K562 (cell line): ENCODE measurements at regions not wholly inside any gene's neighbourhood (a gene's known extent, or its start where the extent isn't known, plus 50 kb on each side); places are given as distances from the start of the nearest gene placed in this dataset.

Source experiments
- ATAC-seq: fragments of 200-7000 bp; cut with Tn5 transposase; 3 replicates; pipeline ENCODE4 v1.9.1; 2020; ENCODE audit warnings: moderate library complexity
- BruUV-seq: library from RNA; stranded (reverse); fragments of 400-500 nt; replicated peaks from 2 replicates; lab custom pipeline; 2021; lab: Mats Ljungman, UMichigan
- CTCF ChIA-PET: fragments of 300-600 bp; formaldehyde crosslinking; extraction: SDS; loops from one replicate; lab custom pipeline; 2021; ENCODE audit warnings: low intra/inter-chr PET ratio; lab: Yijun Ruan, JAX
- POLR2A ChIA-PET: fragments of 300-600, 350-650 bp; sonication (Branson Sonifier 250); formaldehyde crosslinking; extraction: SDS; loops from one replicate; lab custom pipeline; 2021; ENCODE audit warnings: antibody characterized with exemption, inconsistent platforms; lab: Yijun Ruan, JAX
- DNase-seq, 4 experiments: peaks; one replicate each; pipeline versions ENCODE4 v3.0.0 to v3.0.0-alpha.2; 2011 to 2018; ENCODE audit warnings: low spot score in 3 of 4, mixed read lengths in 3 of 4; ENCODE audit errors: extremely low read depth in 1 of 4
- FAIRE-seq: peaks from 2 replicates; lab custom pipeline; 2011; peaks lifted over from hg19 to GRCh38; lab: Jason Lieb, UNC
- H2AFZ ChIP-seq: 2 replicates; pipeline ENCODE4 v1.6.0; 2011; ENCODE audit warnings: low read depth, low read length, control low read depth, inconsistent platforms
- H3K27ac ChIP-seq: fragments of 200-600 bp; 3 replicates; pipeline ENCODE4 v1.8.0; 2011; ENCODE audit warnings: low read depth, mild to moderate bottlenecking, control low read depth, inconsistent platforms, low read length, moderate library complexity, mixed read lengths; ENCODE audit errors: extremely low read depth
- H3K27me3 ChIP-seq, 2 experiments: fragments of 300-600 bp in 1 of 2; 2 replicates in 1 of 2; 3 replicates in 1 of 2; pipeline versions ENCODE4 v1.6.0 to v1.8.0; 2011; ENCODE audit warnings: inconsistent platforms in 2 of 2, low read length in 2 of 2, mild to moderate bottlenecking in 1 of 2, mixed read lengths in 1 of 2, moderate library complexity in 1 of 2; ENCODE audit not compliant: control insufficient read depth in 2 of 2, insufficient read depth in 2 of 2
- H3K36me3 ChIP-seq: fragments of 300-600 bp; 3 replicates; pipeline ENCODE4 v1.8.0; 2011; ENCODE audit warnings: mild to moderate bottlenecking, low read length, inconsistent platforms; ENCODE audit not compliant: control insufficient read depth, insufficient read depth
- H3K4me1 ChIP-seq, 2 experiments: fragments of 200-600 bp in 1 of 2; replicated peaks in 1 of 2; 2 replicates in 1 of 2; 3 replicates in 1 of 2; pipeline versions ENCODE4 v1.5.1 to v1.8.0; 2011; ENCODE audit warnings: inconsistent platforms in 2 of 2, low read length in 2 of 2, mild to moderate bottlenecking in 1 of 2, mixed read lengths in 1 of 2, moderate library complexity in 1 of 2; ENCODE audit not compliant: control insufficient read depth in 2 of 2, insufficient read depth in 2 of 2
- H3K4me2 ChIP-seq: 2 replicates; pipeline ENCODE4 v1.6.1; 2011; ENCODE audit warnings: low read length, control low read depth, inconsistent platforms, mixed read lengths; ENCODE audit not compliant: insufficient read depth
- H3K4me3 ChIP-seq: fragments of 200-600 bp; sonication (generic), shearing (Covaris generic); 2 replicates; pipeline ENCODE4 v1.5.1; 2016; ENCODE audit warnings: control low read depth, inconsistent platforms
- H3K79me2 ChIP-seq: fragments of 200-600 bp; 3 replicates; pipeline ENCODE4 v1.8.0; 2011; ENCODE audit warnings: low read length, inconsistent platforms; ENCODE audit not compliant: control insufficient read depth, insufficient read depth
- H3K9ac ChIP-seq, 2 experiments: 2 replicates each; pipeline versions ENCODE4 v1.6.0 to v1.6.1; 2011; ENCODE audit warnings: low read depth in 2 of 2, low read length in 2 of 2, control low read depth in 1 of 2, inconsistent platforms in 1 of 2, mild to moderate bottlenecking in 1 of 2, mixed read lengths in 1 of 2; ENCODE audit not compliant: insufficient read depth in 1 of 2
- H3K9me1 ChIP-seq: one replicate; pipeline ENCODE4 v1.6.0; 2011; ENCODE audit warnings: inconsistent platforms, mild to moderate bottlenecking, low read length, moderate library complexity; ENCODE audit not compliant: control insufficient read depth, insufficient read depth
- H3K9me3 ChIP-seq: replicated peaks from 2 replicates; pipeline ENCODE4 v1.5.1; 2011; ENCODE audit warnings: low read depth, low read length, inconsistent platforms; ENCODE audit not compliant: control insufficient read depth, insufficient read depth
- H4K20me1 ChIP-seq: replicated peaks from 2 replicates; pipeline ENCODE4 v1.6.1; 2011; ENCODE audit warnings: low read length, inconsistent platforms, mixed read lengths; ENCODE audit not compliant: control insufficient read depth, insufficient read depth
- GATAD2A ChIP-seq: fragments of 450-650 bp; IDR thresholded peaks from 2 replicates; pipeline ENCODE4 v1.6.1; 2017
- HOXB6 ChIP-seq: fragments of 250-450 bp; sonication (Bioruptor Pico); IDR thresholded peaks from 2 replicates; pipeline ENCODE4 v1.5.1; 2022; ENCODE audit warnings: mild to moderate bottlenecking, borderline replicate concordance
- KAT2B ChIP-seq: IDR thresholded peaks from one replicate; pipeline ENCODE4 v1.6.1; 2012; ENCODE audit warnings: low read depth, mild to moderate bottlenecking, control low read depth, inconsistent platforms, low read length, moderate library complexity
- MCM2 ChIP-seq: fragments of 450-650 bp; IDR thresholded peaks from 2 replicates; pipeline ENCODE4 v1.6.1; 2017; ENCODE audit warnings: low read depth, mild to moderate bottlenecking
- POLR2AphosphoS2 ChIP-seq: IDR thresholded peaks from 2 replicates; pipeline ENCODE4 v1.6.1; 2012; ENCODE audit warnings: low read length, improper control_type of control experiment
- TAF7 ChIP-seq: fragments of 450-650 bp; IDR thresholded peaks from 2 replicates; pipeline ENCODE4 v1.6.1; 2016; ENCODE audit warnings: missing genetic modification characterization, missing compliant biosample characterization
- TBL1XR1 ChIP-seq, 2 experiments: IDR thresholded peaks; 2 replicates each; pipeline ENCODE4 v1.6.1; 2012; ENCODE audit warnings: improper control_type of control experiment in 2 of 2, low read length in 2 of 2, mild to moderate bottlenecking in 1 of 2
- ZNF384 ChIP-seq: IDR thresholded peaks from 2 replicates; pipeline ENCODE4 v1.6.1; 2012; ENCODE audit warnings: low read depth, low read length, improper control_type of control experiment
- WGBS: fragments of 100-300 bp; shearing (Covaris generic); methylation state at CpG from one replicate; pipeline ENCODE4 v1.1.6; 2016; ENCODE audit warnings: low coverage, mixed read lengths; ENCODE audit not compliant: insufficient coverage; ENCODE audit errors: missing lambda C conversion rate; 5-methylcytosine and 5-hydroxymethylcytosine counted together
- in situ Hi-C: fragments of 300-500 bp; cut with MboI; formaldehyde crosslinking; loops from 4 replicates; pipeline ENCODE4 v1.15.0; 2018; ENCODE audit warnings: inconsistent platforms, mixed read lengths
- intact Hi-C: fragments of 100-400 bp; cut with micrococcal nuclease; formaldehyde crosslinking; loops from 2 replicates; pipeline ENCODE4 v1.14.2; 2022
- TF ChIP-seq, protein P1 (sequence below), 2 experiments: IDR thresholded peaks in 1 of 2; conservative IDR thresholded peaks in 1 of 2; 2 replicates each; pipeline ENCODE4 v1.6.1; 2016; ENCODE audit warnings: low read depth in 2 of 2, mild to moderate bottlenecking in 1 of 2, missing compliant biosample characterization in 1 of 2, missing genetic modification characterization in 1 of 2, moderate library complexity in 1 of 2
- TF ChIP-seq, protein P2 (sequence below): IDR thresholded peaks from 2 replicates; pipeline ENCODE4 v1.6.1; 2016; ENCODE audit warnings: missing genetic modification characterization, missing compliant biosample characterization
- TF ChIP-seq, protein P3 (sequence below): fragments of 200-400 bp; formaldehyde crosslinking; IDR thresholded peaks from 2 replicates; pipeline ENCODE4 v1.6.1; 2017; ENCODE audit warnings: mild to moderate bottlenecking, low read depth, low read length, moderate library complexity
- TF ChIP-seq, protein P4 (sequence below): sonication (generic); formaldehyde crosslinking; IDR thresholded peaks from 2 replicates; pipeline ENCODE4 v1.8.1; 2023; ENCODE audit warnings: missing genetic modification reagents, mild to moderate bottlenecking, borderline replicate concordance

DNA sequence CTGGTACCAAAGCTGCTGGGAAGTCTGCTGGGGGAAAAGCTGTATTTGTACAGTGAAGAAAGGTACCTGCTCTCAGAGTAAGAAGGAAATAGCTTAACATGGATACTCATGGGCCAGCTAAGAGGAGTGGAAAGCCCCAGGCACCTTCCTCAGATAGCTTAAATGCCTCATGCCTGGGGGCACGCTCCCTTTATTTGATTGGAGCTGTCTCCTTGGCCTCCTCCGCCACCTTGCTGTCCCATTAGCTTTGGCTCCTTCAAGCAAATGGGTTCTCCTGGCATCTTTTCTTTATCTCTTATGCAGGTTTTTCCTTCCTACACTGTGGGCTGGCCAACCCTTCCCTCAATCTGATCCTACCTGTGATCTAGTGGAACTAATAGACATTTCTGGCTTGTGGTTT, 318.5 kb downstream of the SH2D4B start:
- no peak overlapping the region for H3K4me2 ChIP-seq
- no peak overlapping the region for H3K4me3 ChIP-seq
- no peaks in the 10 kb centered on the region for H3K4me1 ChIP-seq
- H3K79me2 ChIP-seq = no peaks in the 10 kb centered on the region
- H3K27ac ChIP-seq = no peak overlapping the region
- H3K9me3 ChIP-seq = no peaks in the 10 kb centered on the region
- in situ Hi-C loops = no loop called here
- no TSS peak for BruUV-seq
- H3K36me3 ChIP-seq = no peaks in the 10 kb centered on the region
- H3K9me1 ChIP-seq = no peaks in the 10 kb centered on the region
- 45% methylated on average over 2 of the region's 2 CpGs for WGBS
- ChIA-PET CTCF (no interaction called here), POLR2A (interaction anchor here (1.8 kb wide), 1 partner anchor 156 kb away, joined by 5 read pairs; no protein-coding TSS in a partner anchor)
- FAIRE-seq (no peak), DNase-seq (no peak), ATAC-seq (no peak)
- intact Hi-C loops = no loop called here
- no peak overlapping the region for H3K9ac ChIP-seq
- no peaks in the 10 kb centered on the region for H3K27me3 ChIP-seq
- no peaks in the 10 kb centered on the region for H4K20me1 ChIP-seq
- H2AFZ ChIP-seq = no peak overlapping the region
- TF ChIP-seq, protein P1, sequence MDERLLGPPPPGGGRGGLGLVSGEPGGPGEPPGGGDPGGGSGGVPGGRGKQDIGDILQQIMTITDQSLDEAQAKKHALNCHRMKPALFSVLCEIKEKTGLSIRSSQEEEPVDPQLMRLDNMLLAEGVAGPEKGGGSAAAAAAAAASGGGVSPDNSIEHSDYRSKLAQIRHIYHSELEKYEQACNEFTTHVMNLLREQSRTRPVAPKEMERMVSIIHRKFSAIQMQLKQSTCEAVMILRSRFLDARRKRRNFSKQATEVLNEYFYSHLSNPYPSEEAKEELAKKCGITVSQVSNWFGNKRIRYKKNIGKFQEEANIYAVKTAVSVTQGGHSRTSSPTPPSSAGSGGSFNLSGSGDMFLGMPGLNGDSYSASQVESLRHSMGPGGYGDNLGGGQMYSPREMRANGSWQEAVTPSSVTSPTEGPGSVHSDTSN (CRISPR knock-in tag; IDR thresholded peaks at IDR 0.05; ENCODE audit: low read depth) = no peak
- TF ChIP-seq, protein P1 (tag; conservative IDR thresholded peaks at IDR 0.05; ENCODE audit: low read depth) = no peak
- no peak for TF ChIP-seq KAT2B
- no peak for TF ChIP-seq TAF7 (tag)
- no peak for TF ChIP-seq TBL1XR1 (IDR thresholded peaks at IDR 0.05; ENCODE audit: low read length in 2 of 2)
- no peak for TF ChIP-seq POLR2AphosphoS2
- TF ChIP-seq ZNF384 = no peak
- no peak for TF ChIP-seq HOXB6 (CRISPR knock-in tag)
- TF ChIP-seq, protein P2, sequence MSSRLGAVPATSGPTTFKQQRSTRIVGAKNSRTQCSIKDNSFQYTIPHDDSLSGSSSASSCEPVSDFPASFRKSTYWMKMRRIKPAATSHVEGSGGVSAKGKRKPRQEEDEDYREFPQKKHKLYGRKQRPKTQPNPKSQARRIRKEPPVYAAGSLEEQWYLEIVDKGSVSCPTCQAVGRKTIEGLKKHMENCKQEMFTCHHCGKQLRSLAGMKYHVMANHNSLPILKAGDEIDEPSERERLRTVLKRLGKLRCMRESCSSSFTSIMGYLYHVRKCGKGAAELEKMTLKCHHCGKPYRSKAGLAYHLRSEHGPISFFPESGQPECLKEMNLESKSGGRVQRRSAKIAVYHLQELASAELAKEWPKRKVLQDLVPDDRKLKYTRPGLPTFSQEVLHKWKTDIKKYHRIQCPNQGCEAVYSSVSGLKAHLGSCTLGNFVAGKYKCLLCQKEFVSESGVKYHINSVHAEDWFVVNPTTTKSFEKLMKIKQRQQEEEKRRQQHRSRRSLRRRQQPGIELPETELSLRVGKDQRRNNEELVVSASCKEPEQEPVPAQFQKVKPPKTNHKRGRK (tag) = no peak
- no peak for TF ChIP-seq MCM2
- TF ChIP-seq, protein P3, sequence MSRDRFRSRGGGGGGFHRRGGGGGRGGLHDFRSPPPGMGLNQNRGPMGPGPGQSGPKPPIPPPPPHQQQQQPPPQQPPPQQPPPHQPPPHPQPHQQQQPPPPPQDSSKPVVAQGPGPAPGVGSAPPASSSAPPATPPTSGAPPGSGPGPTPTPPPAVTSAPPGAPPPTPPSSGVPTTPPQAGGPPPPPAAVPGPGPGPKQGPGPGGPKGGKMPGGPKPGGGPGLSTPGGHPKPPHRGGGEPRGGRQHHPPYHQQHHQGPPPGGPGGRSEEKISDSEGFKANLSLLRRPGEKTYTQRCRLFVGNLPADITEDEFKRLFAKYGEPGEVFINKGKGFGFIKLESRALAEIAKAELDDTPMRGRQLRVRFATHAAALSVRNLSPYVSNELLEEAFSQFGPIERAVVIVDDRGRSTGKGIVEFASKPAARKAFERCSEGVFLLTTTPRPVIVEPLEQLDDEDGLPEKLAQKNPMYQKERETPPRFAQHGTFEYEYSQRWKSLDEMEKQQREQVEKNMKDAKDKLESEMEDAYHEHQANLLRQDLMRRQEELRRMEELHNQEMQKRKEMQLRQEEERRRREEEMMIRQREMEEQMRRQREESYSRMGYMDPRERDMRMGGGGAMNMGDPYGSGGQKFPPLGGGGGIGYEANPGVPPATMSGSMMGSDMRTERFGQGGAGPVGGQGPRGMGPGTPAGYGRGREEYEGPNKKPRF = no peak
- TF ChIP-seq GATAD2A = no peak
- TF ChIP-seq, protein P4, sequence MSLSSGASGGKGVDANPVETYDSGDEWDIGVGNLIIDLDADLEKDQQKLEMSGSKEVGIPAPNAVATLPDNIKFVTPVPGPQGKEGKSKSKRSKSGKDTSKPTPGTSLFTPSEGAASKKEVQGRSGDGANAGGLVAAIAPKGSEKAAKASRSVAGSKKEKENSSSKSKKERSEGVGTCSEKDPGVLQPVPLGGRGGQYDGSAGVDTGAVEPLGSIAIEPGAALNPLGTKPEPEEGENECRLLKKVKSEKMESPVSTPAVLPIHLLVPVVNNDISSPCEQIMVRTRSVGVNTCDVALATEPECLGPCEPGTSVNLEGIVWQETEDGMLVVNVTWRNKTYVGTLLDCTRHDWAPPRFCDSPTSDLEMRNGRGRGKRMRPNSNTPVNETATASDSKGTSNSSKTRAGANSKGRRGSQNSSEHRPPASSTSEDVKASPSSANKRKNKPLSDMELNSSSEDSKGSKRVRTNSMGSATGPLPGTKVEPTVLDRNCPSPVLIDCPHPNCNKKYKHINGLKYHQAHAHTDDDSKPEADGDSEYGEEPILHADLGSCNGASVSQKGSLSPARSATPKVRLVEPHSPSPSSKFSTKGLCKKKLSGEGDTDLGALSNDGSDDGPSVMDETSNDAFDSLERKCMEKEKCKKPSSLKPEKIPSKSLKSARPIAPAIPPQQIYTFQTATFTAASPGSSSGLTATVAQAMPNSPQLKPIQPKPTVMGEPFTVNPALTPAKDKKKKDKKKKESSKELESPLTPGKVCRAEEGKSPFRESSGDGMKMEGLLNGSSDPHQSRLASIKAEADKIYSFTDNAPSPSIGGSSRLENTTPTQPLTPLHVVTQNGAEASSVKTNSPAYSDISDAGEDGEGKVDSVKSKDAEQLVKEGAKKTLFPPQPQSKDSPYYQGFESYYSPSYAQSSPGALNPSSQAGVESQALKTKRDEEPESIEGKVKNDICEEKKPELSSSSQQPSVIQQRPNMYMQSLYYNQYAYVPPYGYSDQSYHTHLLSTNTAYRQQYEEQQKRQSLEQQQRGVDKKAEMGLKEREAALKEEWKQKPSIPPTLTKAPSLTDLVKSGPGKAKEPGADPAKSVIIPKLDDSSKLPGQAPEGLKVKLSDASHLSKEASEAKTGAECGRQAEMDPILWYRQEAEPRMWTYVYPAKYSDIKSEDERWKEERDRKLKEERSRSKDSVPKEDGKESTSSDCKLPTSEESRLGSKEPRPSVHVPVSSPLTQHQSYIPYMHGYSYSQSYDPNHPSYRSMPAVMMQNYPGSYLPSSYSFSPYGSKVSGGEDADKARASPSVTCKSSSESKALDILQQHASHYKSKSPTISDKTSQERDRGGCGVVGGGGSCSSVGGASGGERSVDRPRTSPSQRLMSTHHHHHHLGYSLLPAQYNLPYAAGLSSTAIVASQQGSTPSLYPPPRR (CRISPR knock-in tag) = no peak
